ENCODE measurements at regions not wholly inside any gene's neighbourhood (a gene's known extent, or its start where the extent isn't known, plus 50 kb on each side); places are given as distances from the start of the nearest gene placed in this dataset.
"Not testable (repeated sequence)": the region's sequence is repeated elsewhere in the genome, so short reads cannot be mapped to it uniquely, and the experiment has no call there.

DNA sequence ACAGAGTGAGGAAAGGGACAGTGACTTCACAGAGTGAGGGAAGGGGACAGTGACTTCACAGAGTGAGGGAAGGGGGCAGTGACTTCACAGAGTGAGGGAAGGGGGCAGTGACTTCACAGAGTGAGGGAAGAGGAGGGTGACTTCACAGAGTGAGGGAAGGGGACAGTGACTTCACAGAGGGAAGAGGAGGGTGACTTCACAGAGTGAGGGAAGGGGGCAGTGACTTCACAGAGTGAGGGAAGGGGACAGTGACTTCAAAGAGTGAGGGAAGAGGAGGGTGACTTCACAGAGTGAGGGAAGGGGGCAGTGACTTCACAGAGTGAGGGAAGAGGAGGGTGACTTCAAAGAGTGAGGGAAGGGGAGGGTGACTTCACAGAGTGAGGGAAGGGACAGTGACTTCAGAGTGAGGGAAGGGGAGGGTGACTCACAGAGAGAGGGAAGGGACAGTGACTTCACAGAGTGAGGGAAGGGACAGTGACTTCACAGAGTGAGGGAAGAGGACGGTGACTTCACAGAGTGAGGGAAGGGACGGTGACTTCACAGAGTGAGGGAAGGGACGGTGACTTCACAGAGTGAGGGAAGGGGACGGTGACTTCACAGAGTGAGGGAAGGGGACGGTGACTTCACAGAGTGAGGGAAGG is 142.0 kb upstream of the PITRM1 start:
- TF ChIP-seq, protein P1, sequence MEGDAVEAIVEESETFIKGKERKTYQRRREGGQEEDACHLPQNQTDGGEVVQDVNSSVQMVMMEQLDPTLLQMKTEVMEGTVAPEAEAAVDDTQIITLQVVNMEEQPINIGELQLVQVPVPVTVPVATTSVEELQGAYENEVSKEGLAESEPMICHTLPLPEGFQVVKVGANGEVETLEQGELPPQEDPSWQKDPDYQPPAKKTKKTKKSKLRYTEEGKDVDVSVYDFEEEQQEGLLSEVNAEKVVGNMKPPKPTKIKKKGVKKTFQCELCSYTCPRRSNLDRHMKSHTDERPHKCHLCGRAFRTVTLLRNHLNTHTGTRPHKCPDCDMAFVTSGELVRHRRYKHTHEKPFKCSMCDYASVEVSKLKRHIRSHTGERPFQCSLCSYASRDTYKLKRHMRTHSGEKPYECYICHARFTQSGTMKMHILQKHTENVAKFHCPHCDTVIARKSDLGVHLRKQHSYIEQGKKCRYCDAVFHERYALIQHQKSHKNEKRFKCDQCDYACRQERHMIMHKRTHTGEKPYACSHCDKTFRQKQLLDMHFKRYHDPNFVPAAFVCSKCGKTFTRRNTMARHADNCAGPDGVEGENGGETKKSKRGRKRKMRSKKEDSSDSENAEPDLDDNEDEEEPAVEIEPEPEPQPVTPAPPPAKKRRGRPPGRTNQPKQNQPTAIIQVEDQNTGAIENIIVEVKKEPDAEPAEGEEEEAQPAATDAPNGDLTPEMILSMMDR (IDR thresholded peaks at IDR 0.05; ENCODE audit: insufficient read depth, low read length), result not testable (repeated sequence)
- TF ChIP-seq SPI1 (IDR thresholded peaks at IDR 0.05; ENCODE audit: borderline replicate concordance, low read depth), result not testable (repeated sequence)
